Activated CD4-positive, CD25-positive, alpha-beta regulatory T cell treated with anti-CD3 and anti-CD28 coated beads, Interleukin-2, amount 50 U/mL, for 24 hours (primary cell): ENCODE measurements at regions not wholly inside any gene's neighbourhood (a gene's known extent, or its start where the extent isn't known, plus 50 kb on each side); places are given as distances from the start of the nearest gene placed in this dataset.

Experiments used
- ATAC-seq, 2 donors: fragments of 150-1000 bp; cut with Tn5 transposase; one replicate each; pipeline ENCODE4 v1.10.0; 2021; ENCODE audit warnings: mild to moderate bottlenecking in 1 of 2, moderate library complexity in 1 of 2

- ATAC-seq = no peak
Measured at GRCh38 chr5:117461403-117461802, 886.8 kb upstream of the SEMA6A start.

GRCh38 chr5:117457656-117458055 lies 883.0 kb upstream of the SEMA6A start:
- no peak for ATAC-seq

GRCh38 chr5:117456866-117457470 lies 882.3 kb upstream of the SEMA6A start:
- ATAC-seq = no peak

- ATAC-seq = peak; percentile 10 to 12
Measured at GRCh38 chr5:117455236-117456233, 880.9 kb upstream of the SEMA6A start.

- peak; percentile 59 to 67 for ATAC-seq
Measured at GRCh38 chr5:117454716-117455212, 880.1 kb upstream of the SEMA6A start.

GRCh38 chr5:117436846-117437245 lies 862.2 kb upstream of the SEMA6A start:
- no peak for ATAC-seq

GRCh38 chr5:117435203-117435602 lies 860.6 kb upstream of the SEMA6A start:
- ATAC-seq = no peak

- no peak for ATAC-seq
Measured at GRCh38 chr5:117434254-117434653, 859.6 kb upstream of the SEMA6A start.

- no peak for ATAC-seq
Measured at GRCh38 chr5:117433818-117434217, 859.2 kb upstream of the SEMA6A start.

- ATAC-seq = no peak
Measured at GRCh38 chr5:117431091-117431490, 856.5 kb upstream of the SEMA6A start.

GRCh38 chr5:117425163-117425562 lies 850.5 kb upstream of the SEMA6A start:
- no peak for ATAC-seq

- no peak for ATAC-seq
Measured at GRCh38 chr5:117424559-117424958, 849.9 kb upstream of the SEMA6A start.

GRCh38 chr5:117417501-117417900 lies 842.9 kb upstream of the SEMA6A start:
- no peak for ATAC-seq

- ATAC-seq = no peak
Measured at GRCh38 chr5:117414926-117415325, 840.3 kb upstream of the SEMA6A start.

GRCh38 chr5:117411701-117412100 lies 837.1 kb upstream of the SEMA6A start:
- no peak for ATAC-seq

- no peak for ATAC-seq
Measured at GRCh38 chr5:117405197-117405596, 830.6 kb upstream of the SEMA6A start.

- no peak for ATAC-seq
Measured at GRCh38 chr5:117394506-117395157, 820.0 kb upstream of the SEMA6A start.

GRCh38 chr5:117393125-117393524 lies 818.5 kb upstream of the SEMA6A start:
- no peak for ATAC-seq

GRCh38 chr5:117380316-117380715 lies 805.7 kb upstream of the SEMA6A start:
- ATAC-seq = no peak

- no peak for ATAC-seq
Measured at GRCh38 chr5:117379521-117379920, 804.9 kb upstream of the SEMA6A start.

- no peak for ATAC-seq
Measured at GRCh38 chr5:117376748-117377147, 802.1 kb upstream of the SEMA6A start.

GRCh38 chr5:117359895-117360294 lies 785.3 kb upstream of the SEMA6A start:
- no peak for ATAC-seq

- no peak for ATAC-seq
Measured at GRCh38 chr5:117357886-117358285, 783.3 kb upstream of the SEMA6A start.
